ENCODE measurements at regions not wholly inside any gene's neighbourhood (a gene's known extent, or its start where the extent isn't known, plus 50 kb on each side); places are given as distances from the start of the nearest gene placed in this dataset.

GRCh38 chr13:53206455-53206854 is 177.8 kb downstream of the OLFM4 start:
- DNase-seq = no peak

- no peak for DNase-seq
These were observed 178.9 kb downstream of the OLFM4 start for GRCh38 chr13:53207556-53207955.

- no peak for DNase-seq
These were observed 185.8 kb downstream of the OLFM4 start for GRCh38 chr13:53214433-53214832.

DNA sequence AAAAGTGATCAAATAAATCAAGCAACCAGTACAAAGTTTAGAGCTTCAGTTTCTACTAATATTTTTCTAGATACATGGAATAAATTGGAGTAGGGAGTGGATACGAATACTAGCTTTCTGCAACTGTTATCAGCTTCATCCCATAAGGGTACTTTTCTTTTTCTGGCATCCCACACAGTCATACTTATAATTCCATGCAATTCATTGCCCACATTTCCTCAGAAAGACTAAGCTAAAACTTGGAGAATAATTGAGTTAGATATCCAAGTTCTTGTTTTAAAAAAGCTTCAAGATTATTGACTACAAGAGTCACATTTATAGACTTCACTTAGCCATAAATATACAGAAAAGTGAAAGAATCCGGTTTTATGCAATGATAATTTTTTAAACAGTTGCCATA is 186.9 kb downstream of the OLFM4 start:
- DNase-seq = no peak

DNA sequence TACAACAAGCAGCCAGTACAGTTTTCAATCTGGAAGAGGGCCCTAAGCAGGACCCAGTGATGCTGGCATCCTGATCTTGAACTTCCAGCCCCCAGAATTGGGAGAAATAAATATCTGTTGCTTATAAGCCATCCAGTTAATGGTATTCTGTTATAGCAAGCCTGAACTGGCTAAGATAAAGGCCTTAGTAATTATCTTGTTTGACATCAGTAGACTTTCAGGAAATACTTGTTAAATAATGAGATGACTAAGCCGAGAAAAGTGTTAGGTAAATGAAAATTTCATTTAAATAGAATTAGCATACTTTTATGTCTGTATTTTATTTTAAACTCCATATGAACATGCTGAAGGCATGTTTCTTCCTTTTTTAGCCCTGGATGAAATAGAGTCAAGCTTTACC is 188.2 kb downstream of the OLFM4 start:
- no peak for DNase-seq

GRCh38 chr13:53217194-53217593 is 188.6 kb downstream of the OLFM4 start:
- DNase-seq = no peak

GRCh38 chr13:53220038-53220437 is 191.4 kb downstream of the OLFM4 start:
- no peak for DNase-seq

DNA sequence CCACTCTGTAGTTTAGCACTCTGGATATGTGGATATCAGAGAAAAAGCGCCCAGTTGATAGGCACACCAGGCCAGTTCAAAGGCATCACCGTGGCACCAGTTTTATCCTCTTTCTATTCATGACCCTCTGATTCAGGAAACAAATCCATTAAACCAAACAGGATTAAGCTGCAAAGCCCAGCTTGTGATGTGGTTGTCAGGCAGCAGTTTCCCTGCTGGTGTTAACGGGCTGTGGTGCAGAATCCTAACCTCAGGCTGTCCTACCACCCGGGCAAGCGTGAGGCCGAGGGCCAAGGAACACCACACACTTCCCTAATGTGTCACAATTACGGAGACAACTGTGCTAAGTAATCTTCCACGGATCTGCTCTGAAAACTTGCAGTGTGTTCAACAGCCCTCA is 209.1 kb downstream of the OLFM4 start:
- DNase-seq = no peak

DNA sequence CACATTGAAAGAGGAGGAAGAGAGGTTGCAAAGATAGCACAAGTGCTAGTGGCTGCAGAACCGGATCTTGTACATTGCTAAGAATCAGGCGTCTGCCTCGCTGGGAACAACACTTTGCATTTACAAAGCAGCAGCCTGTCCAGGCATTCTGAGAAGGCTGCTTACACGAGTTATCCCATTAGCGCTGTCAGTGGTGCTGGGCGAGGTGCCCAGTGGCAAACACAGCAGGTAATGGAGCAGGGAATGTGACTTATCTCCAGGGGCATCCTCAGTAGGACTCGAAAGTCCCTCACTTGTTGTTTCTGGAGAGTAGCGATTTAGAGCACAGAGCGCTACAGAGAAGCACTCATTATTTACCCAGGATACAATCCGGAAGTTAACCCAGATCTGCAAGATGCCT is 209.6 kb downstream of the OLFM4 start:
- DNase-seq = peak; percentile 10

GRCh38 chr13:53240401-53241025 is 211.9 kb downstream of the OLFM4 start:
- DNase-seq = no peak

GRCh38 chr13:53241891-53242348 is 213.3 kb downstream of the OLFM4 start:
- DNase-seq = peak; percentile 15

DNA sequence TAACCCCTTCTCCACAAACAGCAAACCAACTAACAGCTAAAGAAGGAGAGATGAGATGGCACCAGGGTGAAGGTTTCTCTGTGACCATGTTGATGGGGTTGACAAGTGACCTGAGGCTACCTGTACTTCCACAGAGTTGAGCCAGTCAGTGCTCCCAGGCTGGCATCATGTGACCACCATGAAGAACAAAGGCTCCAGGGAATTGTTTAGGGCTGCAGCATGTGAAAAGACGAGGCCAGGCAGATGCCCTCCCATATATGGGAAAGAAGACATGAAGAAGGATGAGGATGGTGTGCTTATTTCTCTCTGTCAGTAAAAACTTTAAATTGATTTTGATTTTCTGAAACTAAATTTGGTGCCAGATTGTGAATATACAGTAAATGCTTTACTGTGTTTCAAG is 220.6 kb downstream of the OLFM4 start:
- DNase-seq = no peak

DNA sequence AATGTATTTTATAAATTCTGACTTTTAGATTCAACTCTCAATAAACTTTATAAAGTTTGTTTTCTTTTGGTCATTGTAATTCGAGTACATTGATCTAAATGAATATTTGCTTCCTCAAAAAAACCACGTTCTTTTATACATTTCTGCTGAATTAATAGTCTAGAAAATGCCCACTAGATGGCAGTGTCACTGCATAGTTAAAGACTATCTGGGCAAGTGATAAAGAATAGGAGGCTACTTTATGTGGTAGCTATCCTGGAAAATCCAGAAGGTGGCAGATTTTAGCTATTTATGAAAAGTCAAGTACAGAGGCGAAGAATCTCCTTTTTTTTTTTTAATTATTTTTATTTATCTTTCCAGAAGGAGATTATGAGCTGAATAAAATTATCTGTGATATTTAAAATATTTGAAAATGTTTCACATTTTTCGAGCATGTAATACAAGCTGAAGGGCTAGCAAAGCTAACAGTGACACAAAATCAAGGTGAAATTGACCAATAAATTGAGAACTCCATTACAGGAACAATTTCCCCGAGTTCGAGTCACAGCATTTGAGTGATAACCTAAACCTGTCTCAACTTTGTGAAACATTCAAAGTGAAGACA is 221.8 kb downstream of the OLFM4 start:
- peak; percentile 50 for DNase-seq

- no peak for DNase-seq
These were observed 222.4 kb downstream of the OLFM4 start for GRCh38 chr13:53250977-53251376.

DNA sequence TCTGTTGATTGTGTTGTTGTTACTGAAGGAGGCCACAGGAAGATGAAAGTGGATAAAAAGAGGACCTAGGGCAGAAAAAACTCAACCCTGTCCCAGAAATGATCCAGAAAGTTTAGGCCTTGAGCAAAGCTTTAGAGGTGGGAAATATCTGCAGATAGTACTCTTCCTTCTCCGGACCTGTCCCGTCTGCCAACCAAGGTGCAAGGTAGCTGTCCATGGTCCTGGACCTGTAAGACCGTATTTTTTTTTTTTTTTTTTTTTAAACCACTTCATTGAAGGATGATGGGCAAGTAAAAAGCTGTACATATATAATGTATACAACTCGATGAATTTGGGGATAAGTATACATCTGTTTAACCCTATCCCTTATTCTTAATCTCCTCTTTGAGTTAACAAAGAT is 225.9 kb downstream of the OLFM4 start:
- no peak for DNase-seq

- no peak for DNase-seq
These were observed 227.2 kb downstream of the OLFM4 start for GRCh38 chr13:53255795-53256194.

- DNase-seq = no peak
These were observed 232.0 kb downstream of the OLFM4 start for GRCh38 chr13:53260594-53260993.

GRCh38 chr13:53264751-53265385 is 236.3 kb downstream of the OLFM4 start:
- no peak for DNase-seq

GRCh38 chr13:53266757-53267156 is 238.1 kb downstream of the OLFM4 start:
- DNase-seq = no peak

GRCh38 chr13:53269634-53270033 is 241.0 kb downstream of the OLFM4 start:
- DNase-seq = no peak

DNA sequence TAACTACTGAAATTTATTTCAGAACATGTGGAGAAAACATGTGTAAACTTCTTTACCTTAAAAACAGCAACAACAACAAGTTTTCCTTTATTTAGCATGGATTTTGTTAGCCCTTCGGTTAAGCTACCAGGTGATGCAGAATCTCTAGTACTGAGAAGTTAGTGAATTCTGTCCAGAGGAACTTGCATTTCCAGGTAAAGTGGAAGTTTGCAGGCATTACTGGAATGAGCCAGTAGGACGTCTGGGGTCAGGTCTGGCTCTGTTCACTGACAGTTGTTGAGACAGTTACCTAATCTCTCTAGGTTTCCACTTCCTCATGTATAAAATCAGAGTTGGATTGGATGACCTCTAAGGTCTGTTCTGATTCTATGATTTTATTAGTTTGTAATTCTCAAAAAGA is 244.3 kb downstream of the OLFM4 start:
- no peak for DNase-seq

- DNase-seq = no peak
These were observed 247.7 kb downstream of the OLFM4 start for GRCh38 chr13:53276265-53276664.

GRCh38 chr13:53281677-53282076 is 253.1 kb downstream of the OLFM4 start:
- no peak for DNase-seq

DNA sequence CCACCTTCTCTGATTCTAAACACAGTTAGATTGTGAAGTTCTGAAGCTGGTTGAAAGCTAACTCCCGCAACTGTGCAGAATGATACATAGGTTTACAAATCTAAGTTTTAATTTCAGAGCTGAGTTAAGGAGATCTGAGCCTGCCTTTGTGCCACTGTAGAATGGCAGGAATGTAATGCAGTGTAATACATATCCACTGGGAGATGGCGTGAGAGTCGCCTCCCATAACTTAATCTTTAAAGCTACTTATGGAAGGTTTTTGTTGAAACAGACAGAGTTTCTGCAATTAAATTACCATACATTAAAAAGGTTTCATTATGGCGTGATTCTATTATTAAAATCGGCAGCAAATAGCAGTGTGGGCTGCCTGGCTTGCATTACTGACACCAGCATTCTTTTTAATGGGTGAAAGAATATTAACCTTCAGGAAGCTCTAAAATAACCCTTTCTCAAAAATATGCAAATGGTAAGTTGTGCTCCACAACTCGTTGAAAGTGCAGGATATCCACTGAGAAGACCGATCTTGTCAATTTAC is 257.4 kb downstream of the OLFM4 start:
- no peak for DNase-seq
